ENCODE measurements at regions not wholly inside any gene's neighbourhood (a gene's known extent, or its start where the extent isn't known, plus 50 kb on each side); places are given as distances from the start of the nearest gene placed in this dataset.

- no peak for TF ChIP-seq CTCF (IDR thresholded peaks at IDR 0.05)
- TF ChIP-seq ZFX (IDR thresholded peaks at IDR 0.05; ENCODE audit: borderline replicate concordance): no peak
Measured at GRCh38 chr12:32988982-32989381, 92.4 kb upstream of the PKP2 start.

Data from 22Rv1 (cell line).